Peyer's patch (tissue), 4 donors: ENCODE measurements at regions not wholly inside any gene's neighbourhood (a gene's known extent, or its start where the extent isn't known, plus 50 kb on each side); places are given as distances from the start of the nearest gene placed in this dataset.

ENCODE experiments used
- POLR2A ChIP-seq, 2 donors: fragments of 450-650 bp; IDR thresholded peaks; one replicate each; pipeline ENCODE4 v1.5.1; 2017; ENCODE audit warnings: antibody characterized with exemption in 2 of 2, mild to moderate bottlenecking in 2 of 2, moderate library complexity in 2 of 2
- TF ChIP-seq, protein P1 (sequence below), 6 experiments: fragments of 450-650 bp in 4 of 6; fragments of 200-600 bp in 2 of 6; sonication (generic) in 1 of 6; IDR thresholded peaks; one replicate each; pipeline ENCODE4 v1.5.1; 2017 to 2019; ENCODE audit warnings: antibody characterized with exemption in 6 of 6, mild to moderate bottlenecking in 3 of 6, moderate library complexity in 1 of 6

- TF ChIP-seq, protein P1, sequence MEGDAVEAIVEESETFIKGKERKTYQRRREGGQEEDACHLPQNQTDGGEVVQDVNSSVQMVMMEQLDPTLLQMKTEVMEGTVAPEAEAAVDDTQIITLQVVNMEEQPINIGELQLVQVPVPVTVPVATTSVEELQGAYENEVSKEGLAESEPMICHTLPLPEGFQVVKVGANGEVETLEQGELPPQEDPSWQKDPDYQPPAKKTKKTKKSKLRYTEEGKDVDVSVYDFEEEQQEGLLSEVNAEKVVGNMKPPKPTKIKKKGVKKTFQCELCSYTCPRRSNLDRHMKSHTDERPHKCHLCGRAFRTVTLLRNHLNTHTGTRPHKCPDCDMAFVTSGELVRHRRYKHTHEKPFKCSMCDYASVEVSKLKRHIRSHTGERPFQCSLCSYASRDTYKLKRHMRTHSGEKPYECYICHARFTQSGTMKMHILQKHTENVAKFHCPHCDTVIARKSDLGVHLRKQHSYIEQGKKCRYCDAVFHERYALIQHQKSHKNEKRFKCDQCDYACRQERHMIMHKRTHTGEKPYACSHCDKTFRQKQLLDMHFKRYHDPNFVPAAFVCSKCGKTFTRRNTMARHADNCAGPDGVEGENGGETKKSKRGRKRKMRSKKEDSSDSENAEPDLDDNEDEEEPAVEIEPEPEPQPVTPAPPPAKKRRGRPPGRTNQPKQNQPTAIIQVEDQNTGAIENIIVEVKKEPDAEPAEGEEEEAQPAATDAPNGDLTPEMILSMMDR (IDR thresholded peaks at IDR 0.05) = no peak
- TF ChIP-seq POLR2A (IDR thresholded peaks at IDR 0.05) = no peak
Measured at GRCh38 chr9:8095672-8096086, 296.1 kb upstream of the DMAC1 start.
